ENCODE measurements at regions not wholly inside any gene's neighbourhood (a gene's known extent, or its start where the extent isn't known, plus 50 kb on each side); places are given as distances from the start of the nearest gene placed in this dataset.

GRCh38 chrX:125710403-125711062, 390.9 kb downstream of the TEX13C start:
- TF ChIP-seq CTCF (conservative IDR thresholded peaks at IDR 0.05; ENCODE audit: low read depth, low read length), result no peak
- TF ChIP-seq EZH2 (IDR thresholded peaks at IDR 0.05; ENCODE audit: low read length, unreplicated experiment), result no peak
